Esophagus muscularis mucosa (tissue), 4 donors: ENCODE measurements at regions not wholly inside any gene's neighbourhood (a gene's known extent, or its start where the extent isn't known, plus 50 kb on each side); places are given as distances from the start of the nearest gene placed in this dataset.

Source experiments
- DNase-seq: peaks from one replicate; pipeline ENCODE4 v3.0.0-alpha.2; 2017; ENCODE audit errors: extremely low spot score
- H3K27ac ChIP-seq, 4 donors: fragments of 200-600 bp; sonication (generic); replicated peaks in 1 of 4; 1 replicate in 3 of 4; 2 replicates in 1 of 4; pipeline ENCODE4 v1.5.1; 2016 to 2019; ENCODE audit warnings: mild to moderate bottlenecking in 1 of 4
- H3K27me3 ChIP-seq, 4 donors: fragments of 200-600 bp; sonication (generic); one replicate each; pipeline versions ENCODE4 v1.5.1 to v1.6.0; 2016 to 2019
- H3K36me3 ChIP-seq, 4 donors: fragments of 200-600 bp; sonication (generic); one replicate each; pipeline ENCODE4 v1.5.1; 2016 to 2019
- H3K4me1 ChIP-seq, 4 donors: fragments of 200-600 bp; sonication (generic); one replicate each; pipeline ENCODE4 v1.5.1; 2016 to 2019
- H3K4me3 ChIP-seq, 4 donors: fragments of 200-600 bp; sonication (generic); 1 replicate in 2 of 4; 2 replicates in 2 of 4; pipeline ENCODE4 v1.5.1; 2016 to 2019; ENCODE audit warnings: mild to moderate bottlenecking in 4 of 4, moderate library complexity in 1 of 4
- H3K9me3 ChIP-seq, 4 donors: fragments of 200-600 bp; sonication (generic); 1 replicate in 3 of 4; 2 replicates in 1 of 4; pipeline ENCODE4 v1.5.1; 2016 to 2019
- EP300 ChIP-seq: sonication (generic); formaldehyde crosslinking; IDR thresholded peaks from one replicate; pipeline ENCODE4 v1.6.1; 2017; ENCODE audit warnings: antibody characterized with exemption
- POLR2A ChIP-seq: fragments of 450-650 bp; IDR thresholded peaks from one replicate; pipeline ENCODE4 v1.6.1; 2017; ENCODE audit warnings: antibody characterized with exemption, moderate library complexity, mild to moderate bottlenecking, low read depth
- POLR2AphosphoS5 ChIP-seq, 2 donors: sonication (generic); formaldehyde crosslinking; IDR thresholded peaks; one replicate each; pipeline ENCODE4 v1.6.1; 2017; ENCODE audit warnings: antibody characterized with exemption in 2 of 2
- WGBS: methylation state at CpG from one replicate; pipeline ENCODE4 v1.1.5; 2018; 5-methylcytosine and 5-hydroxymethylcytosine counted together
- intact Hi-C: fragments of 100-400 bp; cut with DNase I; formaldehyde crosslinking; loops from one replicate; pipeline ENCODE4 v1.15.1; 2023
- TF ChIP-seq, protein P1 (sequence below), 3 experiments: fragments of 200-600 bp in 2 of 3; fragments of 450-650 bp in 1 of 3; sonication (generic) in 2 of 3; IDR thresholded peaks; one replicate each; pipeline ENCODE4 v1.5.1; 2017 to 2019; ENCODE audit warnings: antibody characterized with exemption in 3 of 3, mild to moderate bottlenecking in 2 of 3, moderate library complexity in 1 of 3

DNA sequence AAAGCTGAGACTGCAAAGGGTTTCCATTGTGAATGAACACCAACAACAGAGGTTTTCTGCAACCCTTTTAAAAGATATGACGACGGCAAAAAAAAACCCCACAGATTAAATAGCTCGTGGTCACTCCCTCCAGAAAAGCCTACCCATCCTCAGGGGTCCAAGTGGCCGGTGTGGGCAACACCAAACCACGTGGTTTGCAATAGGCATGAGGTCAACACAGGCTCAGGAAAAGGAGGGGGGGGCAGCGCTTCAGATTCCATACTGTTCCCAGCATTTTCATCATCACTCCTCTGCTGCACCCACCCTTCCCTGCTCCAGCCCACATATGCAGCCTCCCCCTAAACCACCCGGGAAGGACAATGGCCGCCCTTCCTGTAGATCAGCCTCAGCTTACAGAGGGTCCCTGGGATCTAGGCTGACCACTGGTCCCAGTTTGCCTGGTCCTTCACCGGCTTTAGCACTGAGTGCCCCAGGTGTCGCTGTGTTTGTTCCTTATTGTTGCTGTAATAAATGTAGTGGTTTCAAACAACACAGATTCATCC lies 122.8 kb upstream of the PHACTR3 start:
- DNase-seq, result no peak
- Histone ChIP-seq H3K27me3 (peaks cover 0 to 35% (median 0%) of the 10 kb centered on the region in 4 donors), H3K4me1 (no peaks in the 10 kb centered on the region), H3K27ac (no peak overlapping the region), H3K36me3 (no peaks in the 10 kb centered on the region), H3K9me3 (no peaks in the 10 kb centered on the region), H3K4me3 (no peak overlapping the region)
- 89% methylated on average over 10 of the region's 10 CpGs for whole genome bisulfite sequencing
- TF ChIP-seq POLR2A (no peak), POLR2AphosphoS5 (IDR thresholded peaks at IDR 0.05) (no peak), EP300 (no peak)
- TF ChIP-seq, protein P1, sequence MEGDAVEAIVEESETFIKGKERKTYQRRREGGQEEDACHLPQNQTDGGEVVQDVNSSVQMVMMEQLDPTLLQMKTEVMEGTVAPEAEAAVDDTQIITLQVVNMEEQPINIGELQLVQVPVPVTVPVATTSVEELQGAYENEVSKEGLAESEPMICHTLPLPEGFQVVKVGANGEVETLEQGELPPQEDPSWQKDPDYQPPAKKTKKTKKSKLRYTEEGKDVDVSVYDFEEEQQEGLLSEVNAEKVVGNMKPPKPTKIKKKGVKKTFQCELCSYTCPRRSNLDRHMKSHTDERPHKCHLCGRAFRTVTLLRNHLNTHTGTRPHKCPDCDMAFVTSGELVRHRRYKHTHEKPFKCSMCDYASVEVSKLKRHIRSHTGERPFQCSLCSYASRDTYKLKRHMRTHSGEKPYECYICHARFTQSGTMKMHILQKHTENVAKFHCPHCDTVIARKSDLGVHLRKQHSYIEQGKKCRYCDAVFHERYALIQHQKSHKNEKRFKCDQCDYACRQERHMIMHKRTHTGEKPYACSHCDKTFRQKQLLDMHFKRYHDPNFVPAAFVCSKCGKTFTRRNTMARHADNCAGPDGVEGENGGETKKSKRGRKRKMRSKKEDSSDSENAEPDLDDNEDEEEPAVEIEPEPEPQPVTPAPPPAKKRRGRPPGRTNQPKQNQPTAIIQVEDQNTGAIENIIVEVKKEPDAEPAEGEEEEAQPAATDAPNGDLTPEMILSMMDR (IDR thresholded peaks at IDR 0.05), result no peak
- intact Hi-C loops, result no loop called here

DNA sequence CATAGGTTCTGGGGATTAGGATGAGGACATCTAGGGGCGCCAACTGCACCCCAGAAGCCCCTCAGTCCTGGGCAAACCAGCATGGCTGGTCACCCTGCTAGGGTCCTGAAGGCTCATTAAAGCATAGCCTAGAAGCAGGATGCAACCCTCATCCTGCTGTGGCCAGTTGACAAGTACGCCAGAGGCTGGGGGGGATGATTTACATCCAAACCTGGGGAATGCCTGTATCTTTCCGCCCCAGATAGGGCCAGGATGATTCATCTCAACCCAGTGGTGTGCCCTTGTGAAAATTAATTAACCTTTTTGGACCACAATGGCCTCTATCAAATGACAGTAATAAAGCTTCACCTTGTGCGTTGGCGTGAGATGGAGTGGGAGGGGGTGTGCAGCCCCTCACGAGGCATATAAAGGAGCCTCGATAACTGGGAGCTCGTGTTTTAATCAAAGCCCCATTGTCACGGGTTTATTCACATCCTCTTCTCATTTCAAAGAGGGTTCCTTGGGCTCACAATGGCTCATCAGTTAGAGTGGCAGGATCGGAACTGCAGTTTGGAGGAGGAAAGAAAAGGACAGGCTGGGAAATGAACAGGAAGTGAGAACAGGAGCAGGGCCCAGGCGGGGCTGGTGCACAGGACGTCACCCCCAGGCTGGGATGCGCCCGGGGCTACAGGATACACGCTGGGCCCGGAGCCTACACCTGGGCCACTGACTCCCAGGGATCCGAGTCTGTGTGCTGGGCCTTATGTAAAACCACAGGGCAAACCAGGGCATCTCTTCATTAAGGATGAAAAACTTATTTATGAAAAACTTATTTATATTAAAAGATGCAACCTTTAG lies 121.8 kb upstream of the PHACTR3 start:
- H3K9me3 ChIP-seq, result no peaks in the 10 kb centered on the region
- 89% methylated on average over 17 of the region's 17 CpGs for WGBS
- H3K4me1 ChIP-seq, result no peaks in the 10 kb centered on the region
- H3K4me3 ChIP-seq, result no peak overlapping the region
- H3K27ac ChIP-seq, result no peak overlapping the region
- peaks cover 0 to 35% (median 0%) of the 10 kb centered on the region in 4 donors for H3K27me3 ChIP-seq
- no peaks in the 10 kb centered on the region for H3K36me3 ChIP-seq
- DNase-seq, result no peak
- TF ChIP-seq POLR2AphosphoS5 (IDR thresholded peaks at IDR 0.05), result no peak
- no peak for TF ChIP-seq POLR2A
- no peak for TF ChIP-seq EP300
- TF ChIP-seq, protein P1 (IDR thresholded peaks at IDR 0.05), result no peak
- intact Hi-C loops, result no loop called here

DNA sequence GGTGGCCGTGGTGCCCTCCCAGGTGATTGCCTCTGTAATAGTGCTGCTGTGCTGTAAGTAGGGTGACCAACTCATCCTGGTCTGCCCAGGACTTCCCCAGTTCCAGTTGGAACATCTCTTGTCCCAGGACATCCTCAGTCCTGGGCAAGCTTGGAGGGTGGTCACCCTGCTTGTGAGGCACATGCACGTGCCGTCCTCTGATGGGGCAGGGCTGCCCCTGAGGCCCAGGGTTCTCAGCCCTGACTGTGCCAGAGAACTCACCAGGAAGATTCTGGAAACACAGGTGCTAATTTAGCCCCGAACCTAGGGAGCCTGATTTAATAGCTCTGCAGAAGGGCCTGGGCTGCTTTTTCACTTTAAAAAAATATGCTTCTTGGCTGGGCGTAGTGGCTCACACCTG lies 120.9 kb upstream of the PHACTR3 start:
- peaks cover 0 to 35% (median 0%) of the 10 kb centered on the region in 4 donors for H3K27me3 ChIP-seq
- TF ChIP-seq, protein P1 (IDR thresholded peaks at IDR 0.05), result no peak
- TF ChIP-seq POLR2A (no peak), EP300 (no peak), POLR2AphosphoS5 (IDR thresholded peaks at IDR 0.05) (no peak)
- no peak overlapping the region for H3K4me3 ChIP-seq
- DNase-seq, result no peak
- H3K27ac ChIP-seq, result no peak overlapping the region
- H3K9me3 ChIP-seq, result no peaks in the 10 kb centered on the region
- WGBS, result 84% methylated on average over 3 of the region's 5 CpGs
- intact Hi-C loops, result no loop called here
- no peaks in the 10 kb centered on the region for H3K4me1 ChIP-seq
- no peaks in the 10 kb centered on the region for H3K36me3 ChIP-seq

DNA sequence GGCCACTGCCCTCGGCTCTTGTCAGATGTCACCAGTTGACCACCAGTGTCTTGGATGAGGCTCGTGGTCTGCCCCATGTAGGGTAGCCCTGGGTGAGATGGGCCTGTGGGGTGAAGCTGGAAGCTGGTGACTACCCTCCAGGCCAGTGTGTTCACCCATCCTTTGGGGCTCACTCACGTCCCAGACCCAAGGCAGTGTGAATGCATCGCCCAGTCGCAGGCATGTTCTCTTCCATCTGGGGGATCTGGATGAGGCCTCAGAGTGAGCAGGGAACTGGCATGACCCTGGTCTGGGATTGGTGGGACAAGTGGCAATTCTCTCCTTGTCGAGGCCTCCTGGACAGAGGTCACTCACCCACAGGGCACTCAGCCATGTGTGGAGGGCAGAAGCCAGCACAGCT lies 120.1 kb upstream of the PHACTR3 start:
- 72% methylated on average over 3 of the region's 6 CpGs for WGBS
- no peak for DNase-seq
- H3K27ac ChIP-seq, result no peak overlapping the region
- intact Hi-C loops, result no loop called here
- TF ChIP-seq POLR2AphosphoS5 (IDR thresholded peaks at IDR 0.05) (no peak), POLR2A (no peak), EP300 (no peak)
- TF ChIP-seq, protein P1 (IDR thresholded peaks at IDR 0.05), result no peak
- H3K27me3 ChIP-seq, result peaks cover 0 to 35% (median 0%) of the 10 kb centered on the region in 4 donors
- no peaks in the 10 kb centered on the region for H3K36me3 ChIP-seq
- H3K9me3 ChIP-seq, result no peaks in the 10 kb centered on the region
- H3K4me1 ChIP-seq, result no peaks in the 10 kb centered on the region
- H3K4me3 ChIP-seq, result no peak overlapping the region
